GM21423 (cell line): ENCODE measurements at regions not wholly inside any gene's neighbourhood (a gene's known extent, or its start where the extent isn't known, plus 50 kb on each side); places are given as distances from the start of the nearest gene placed in this dataset.

Experiments
- ATAC-seq: cut with Tn5 transposase; IDR thresholded peaks from one replicate; pipeline ENCODE4 v1.9.1; 2021; ENCODE audit warnings: mild to moderate bottlenecking, moderate library complexity; ENCODE audit not compliant: unreplicated experiment

GRCh38 chr1:213669964-213670691 is 317.6 kb upstream of the PROX1 start:
- no peak for ATAC-seq

- ATAC-seq, result no peak
Observed at GRCh38 chr1:213670692-213671023, 317.1 kb upstream of the PROX1 start.

- no peak for ATAC-seq
Observed at GRCh38 chr1:213675043-213675442, 312.7 kb upstream of the PROX1 start.

GRCh38 chr1:213676736-213677135 is 311.0 kb upstream of the PROX1 start:
- ATAC-seq, result no peak

GRCh38 chr1:213678348-213678747 is 309.4 kb upstream of the PROX1 start:
- no peak for ATAC-seq

DNA sequence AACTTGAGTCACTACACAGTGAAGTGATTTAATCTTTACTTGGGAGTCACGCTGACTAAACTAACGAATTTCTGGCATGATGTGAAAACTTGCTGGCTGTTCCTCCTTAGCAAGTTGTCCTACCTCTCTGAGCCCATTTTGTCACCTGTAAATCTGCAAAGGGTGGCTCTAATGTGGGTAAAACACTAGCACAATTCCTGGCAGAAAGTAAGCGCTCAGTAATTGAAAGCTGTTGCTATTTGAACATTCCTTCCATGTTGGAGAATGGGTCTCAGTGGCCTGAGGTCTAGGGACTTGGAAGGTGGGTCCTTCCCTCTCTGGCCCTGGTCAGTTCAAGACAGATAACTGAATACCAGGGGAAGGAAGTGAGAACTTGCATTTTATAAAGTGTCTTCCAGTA is 309.0 kb upstream of the PROX1 start:
- ATAC-seq, result no peak

GRCh38 chr1:213679153-213679552 is 308.6 kb upstream of the PROX1 start:
- no peak for ATAC-seq

- no peak for ATAC-seq
Observed at GRCh38 chr1:213680677-213681325, 307.0 kb upstream of the PROX1 start.

GRCh38 chr1:213681788-213682340 is 305.9 kb upstream of the PROX1 start:
- ATAC-seq, result no peak

DNA sequence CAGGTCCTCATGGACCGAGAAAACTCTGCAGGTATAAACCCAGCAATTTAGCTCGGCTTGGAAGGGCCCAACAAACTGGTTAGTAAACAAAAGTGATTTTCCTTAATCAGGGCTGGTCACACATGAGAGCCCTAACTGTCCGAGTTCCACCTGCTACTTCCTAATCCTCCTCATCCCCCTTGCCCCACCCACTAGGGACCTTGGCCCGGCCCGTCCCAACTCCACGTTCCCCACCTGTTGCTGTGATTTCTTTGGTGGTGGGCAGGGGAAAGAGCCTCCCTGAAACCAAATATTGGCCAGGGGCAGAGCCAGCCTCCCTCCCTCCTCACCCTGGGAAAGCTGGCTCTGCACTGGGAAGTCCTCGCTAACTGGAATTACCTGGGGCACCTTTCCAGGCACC is 304.2 kb upstream of the PROX1 start:
- ATAC-seq, result no peak

GRCh38 chr1:213684454-213684853 is 303.3 kb upstream of the PROX1 start:
- ATAC-seq, result no peak

GRCh38 chr1:213685992-213686582 is 301.7 kb upstream of the PROX1 start:
- no peak for ATAC-seq

- no peak for ATAC-seq
Observed at GRCh38 chr1:213686983-213687382, 300.8 kb upstream of the PROX1 start.

DNA sequence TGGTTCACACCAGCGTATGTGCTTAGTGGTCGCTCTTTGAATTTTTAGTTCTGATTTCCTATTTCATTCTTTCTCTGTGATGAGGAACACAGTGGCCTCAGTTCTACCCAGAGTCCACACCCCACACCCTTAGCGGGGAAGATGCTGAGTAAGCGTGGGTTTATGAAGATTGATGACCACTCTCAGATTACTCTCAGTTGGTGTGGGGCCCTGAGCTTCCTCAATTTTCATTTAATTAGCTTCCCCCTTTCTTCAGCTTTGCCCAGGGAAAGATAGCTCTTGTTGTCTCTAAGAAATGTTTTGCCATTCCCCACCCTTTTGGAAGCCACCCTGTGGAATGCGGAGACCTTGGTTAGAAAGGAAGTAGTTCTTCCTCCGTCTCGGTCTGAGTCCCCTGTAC is 299.9 kb upstream of the PROX1 start:
- no peak for ATAC-seq

DNA sequence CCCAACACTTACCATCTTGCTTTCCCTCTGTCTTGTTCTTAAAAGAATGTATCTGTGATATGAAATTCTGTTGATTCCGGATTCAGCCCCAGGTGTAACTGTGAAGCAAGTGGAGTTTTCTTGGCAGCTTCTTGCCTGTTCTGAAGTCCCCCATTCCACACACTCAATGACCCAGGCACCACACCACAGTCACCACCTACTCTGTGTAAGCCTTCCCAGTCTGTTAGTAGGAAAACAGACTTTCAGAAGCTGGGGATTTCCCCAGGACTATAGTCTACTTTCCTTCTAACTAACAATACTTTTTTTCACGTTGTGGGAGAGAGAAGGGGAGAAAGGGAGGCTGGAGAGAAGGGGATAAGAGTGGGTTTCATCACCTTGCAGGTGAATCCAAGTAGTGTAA is 299.1 kb upstream of the PROX1 start:
- ATAC-seq, result no peak

DNA sequence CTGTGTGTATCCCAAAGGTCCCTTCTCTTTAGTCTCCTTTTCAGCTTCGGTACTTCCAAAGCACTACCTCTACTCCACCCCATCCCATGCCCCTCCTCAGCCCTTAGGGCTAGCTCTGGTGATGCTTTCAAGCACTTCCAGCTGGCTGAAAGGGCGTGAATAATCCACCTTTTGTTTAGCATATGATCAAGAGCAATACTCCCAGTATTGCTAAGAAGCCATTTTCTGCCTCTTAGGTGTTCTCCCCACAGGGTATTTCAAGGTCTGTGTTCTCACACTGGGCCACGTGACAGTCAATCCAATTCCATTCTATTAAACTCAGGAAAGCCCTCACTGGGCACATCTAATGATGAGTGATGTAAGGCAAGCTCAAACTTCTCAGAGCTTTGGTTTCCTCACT is 298.5 kb upstream of the PROX1 start:
- no peak for ATAC-seq

GRCh38 chr1:213690341-213690917 is 297.3 kb upstream of the PROX1 start:
- ATAC-seq, result no peak

DNA sequence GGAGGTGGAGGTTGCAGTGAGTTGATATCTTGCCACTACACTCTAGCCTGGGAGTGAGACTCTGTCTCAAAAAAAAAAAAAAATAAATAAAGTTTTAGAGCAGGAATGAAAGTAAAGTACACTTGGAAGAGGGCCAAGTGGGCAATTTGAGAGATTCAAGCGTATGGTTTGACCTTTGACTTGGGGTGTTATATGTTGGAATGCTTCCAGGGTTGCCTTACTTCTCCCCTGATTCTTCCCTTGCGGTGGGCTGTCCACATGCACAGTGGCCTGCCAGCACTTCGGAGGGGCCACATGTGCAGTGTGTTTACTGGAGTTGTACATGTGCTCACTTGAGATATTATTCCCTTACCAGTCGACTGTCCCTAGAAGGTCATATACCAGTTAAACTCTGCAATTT is 295.5 kb upstream of the PROX1 start:
- no peak for ATAC-seq

GRCh38 chr1:213693864-213694263 is 293.9 kb upstream of the PROX1 start:
- ATAC-seq, result no peak

- ATAC-seq, result no peak
Observed at GRCh38 chr1:213697192-213697802, 290.5 kb upstream of the PROX1 start.

DNA sequence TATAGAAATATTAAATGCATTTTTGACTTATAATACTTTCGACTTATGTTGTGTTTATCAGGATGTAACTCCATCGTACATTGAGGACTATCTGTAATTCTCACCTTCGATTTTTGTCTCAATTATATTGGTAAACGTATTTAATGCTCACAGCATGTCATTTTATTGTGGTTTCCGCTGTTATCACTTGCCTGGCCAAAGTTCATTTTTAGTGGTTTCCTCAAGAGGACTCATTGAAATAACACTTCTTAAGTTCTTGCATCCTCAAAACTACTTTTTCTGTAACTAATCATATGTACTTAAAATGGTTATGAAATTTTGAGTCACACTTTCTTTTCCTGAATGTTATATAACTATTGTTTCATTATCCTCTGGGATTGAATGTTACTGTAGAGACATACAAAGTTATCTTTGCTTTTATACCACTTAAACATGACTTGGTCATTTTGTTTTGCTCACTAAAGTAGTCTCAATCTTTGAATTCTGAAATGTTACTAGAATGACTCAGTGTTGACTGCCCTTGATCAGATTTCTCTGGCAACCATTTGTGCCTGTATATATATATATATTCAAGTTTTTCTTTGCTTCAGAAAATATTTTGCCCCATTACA is 289.6 kb upstream of the PROX1 start:
- ATAC-seq, result no peak
